HG02571 (cell line): ENCODE measurements at regions not wholly inside any gene's neighbourhood (a gene's known extent, or its start where the extent isn't known, plus 50 kb on each side); places are given as distances from the start of the nearest gene placed in this dataset.
"Not testable (repeated sequence)": the region's sequence is repeated elsewhere in the genome, so short reads cannot be mapped to it uniquely, and the experiment has no call there.

ENCODE experiments used
- ATAC-seq: cut with Tn5 transposase; IDR thresholded peaks from one replicate; pipeline ENCODE4 v1.9.1; 2021; ENCODE audit warnings: mild to moderate bottlenecking, moderate library complexity; ENCODE audit not compliant: unreplicated experiment

DNA sequence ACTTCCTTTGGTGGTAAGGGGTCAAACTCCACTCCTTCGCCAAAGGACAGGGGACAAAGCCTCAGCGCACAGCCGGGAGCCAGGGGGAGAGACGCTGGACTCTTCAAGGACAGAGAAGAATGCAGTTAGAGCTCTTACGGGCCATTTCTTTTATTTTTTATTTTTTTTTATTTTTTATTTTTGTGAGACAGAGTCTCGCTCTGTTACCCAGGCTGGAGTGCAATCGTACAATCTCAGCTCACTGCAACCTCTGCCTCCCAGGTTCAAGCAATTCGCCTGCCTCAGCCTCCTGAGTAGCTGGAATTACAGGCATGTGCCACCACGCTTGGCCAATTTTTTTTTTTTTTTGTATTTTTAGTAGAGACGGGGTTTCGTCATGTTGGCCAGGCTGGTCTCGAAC is 93.2 kb upstream of the RPH3AL start, which contains the start of gene RFLNB:
Gene RFLNB (minus strand): TSS at position 101 of the 400 bp plus-strand sequence.
- ATAC-seq: not testable (repeated sequence)

DNA sequence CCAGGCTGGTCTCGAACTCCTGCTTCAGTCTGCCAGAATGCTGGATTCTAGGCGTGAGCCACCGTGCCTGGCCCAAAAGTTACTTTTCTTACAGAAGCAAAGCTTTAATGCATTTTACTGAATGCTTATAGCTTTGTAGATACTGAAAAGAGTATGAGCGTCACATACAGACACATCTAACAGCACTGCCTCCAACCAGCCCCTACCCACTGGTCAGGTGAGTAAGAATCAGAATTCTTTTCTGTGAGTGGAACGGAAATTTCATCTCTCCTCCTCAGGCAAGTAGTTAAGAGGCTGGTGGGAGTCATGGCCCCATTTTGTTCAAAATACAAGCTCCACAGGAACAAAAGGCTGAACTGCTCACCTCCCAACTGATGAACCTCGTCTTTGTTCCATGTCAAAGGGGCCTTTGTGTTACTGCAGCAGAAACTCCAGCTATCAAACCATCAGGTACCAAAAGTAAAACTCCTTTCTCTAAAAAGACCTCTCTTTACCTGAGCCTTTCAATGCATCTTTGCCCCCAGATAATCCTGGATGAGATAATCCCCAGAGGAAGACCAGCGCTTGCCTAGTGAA is 92.4 kb upstream of the RPH3AL start:
- ATAC-seq: no peak

DNA sequence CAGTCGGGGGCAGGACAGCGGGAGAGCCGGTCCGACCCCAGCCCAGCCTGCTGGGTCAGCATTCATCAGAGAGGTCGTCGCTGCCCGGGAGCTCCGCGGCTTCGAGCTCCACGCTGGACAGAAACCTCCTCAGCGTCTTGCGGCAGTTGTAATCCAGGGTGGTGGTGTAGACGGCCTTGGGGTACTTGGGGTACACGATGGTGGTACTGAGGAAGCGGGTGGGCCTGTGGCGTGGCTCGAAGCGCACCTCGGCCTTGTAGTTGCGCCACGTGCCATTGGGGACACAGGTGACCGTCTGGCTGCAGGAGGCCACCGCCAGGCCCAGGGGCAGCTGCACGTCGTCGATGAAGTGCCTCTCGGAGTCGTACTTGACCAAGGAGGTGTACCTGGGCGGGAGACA is 90.5 kb upstream of the RPH3AL start:
- ATAC-seq: no peak

DNA sequence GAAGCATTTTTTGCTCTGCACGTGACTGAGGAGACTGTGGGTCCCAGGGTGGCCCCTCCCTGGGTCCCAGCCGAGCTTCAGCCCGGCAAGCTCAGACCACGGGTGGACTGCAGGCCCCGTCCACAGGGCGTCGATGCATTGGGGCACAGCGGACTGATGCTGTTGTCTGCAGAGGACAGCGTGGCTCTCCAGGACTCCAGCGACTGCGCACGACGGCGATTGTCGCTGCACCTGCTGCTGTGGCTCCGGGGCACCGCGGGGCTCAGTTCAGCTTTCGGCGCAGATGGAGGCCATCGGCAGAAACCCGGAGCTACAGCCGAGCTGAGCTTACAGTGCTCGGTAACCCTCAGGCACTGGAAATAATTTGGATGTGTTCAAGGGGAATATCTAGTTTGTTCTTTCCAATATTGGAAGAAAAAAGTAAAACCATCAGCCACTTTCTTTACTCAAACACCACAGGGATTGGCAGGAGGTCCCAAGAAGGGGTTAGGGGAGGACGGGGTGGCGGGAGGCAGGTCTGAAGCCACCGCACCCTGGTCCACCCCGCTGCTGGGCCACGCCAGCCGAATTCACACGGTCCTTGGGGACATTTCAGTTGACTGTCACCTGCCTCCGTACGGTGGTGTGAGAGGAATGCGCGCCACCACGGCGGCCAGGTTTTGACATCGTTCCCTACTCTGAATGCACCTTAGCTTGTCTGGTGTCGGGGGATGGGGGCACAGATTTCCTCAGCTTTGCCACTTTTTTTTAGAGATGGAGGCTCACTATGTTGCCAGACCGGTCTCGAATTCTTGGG is 88.7 kb upstream of the RPH3AL start:
- ATAC-seq: no peak

DNA sequence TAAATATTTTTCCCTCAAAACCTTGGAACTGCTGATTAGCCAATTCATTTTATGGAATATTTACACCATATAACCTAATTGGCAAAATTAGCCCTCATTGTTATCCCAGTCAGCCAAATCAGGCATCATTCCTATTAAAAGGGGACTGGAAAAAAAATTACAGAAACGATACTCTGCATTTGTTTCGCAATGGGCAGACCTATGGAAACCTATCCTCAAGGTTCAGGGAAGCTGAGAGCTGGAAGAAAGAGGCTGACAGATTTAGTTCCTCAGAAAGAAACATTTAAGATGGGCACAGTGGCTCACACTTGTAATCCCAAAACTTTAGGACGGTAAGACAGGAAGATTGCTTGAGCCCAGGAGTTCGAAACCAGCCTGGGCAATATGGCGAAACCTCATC is 85.6 kb upstream of the RPH3AL start:
- ATAC-seq: no peak

DNA sequence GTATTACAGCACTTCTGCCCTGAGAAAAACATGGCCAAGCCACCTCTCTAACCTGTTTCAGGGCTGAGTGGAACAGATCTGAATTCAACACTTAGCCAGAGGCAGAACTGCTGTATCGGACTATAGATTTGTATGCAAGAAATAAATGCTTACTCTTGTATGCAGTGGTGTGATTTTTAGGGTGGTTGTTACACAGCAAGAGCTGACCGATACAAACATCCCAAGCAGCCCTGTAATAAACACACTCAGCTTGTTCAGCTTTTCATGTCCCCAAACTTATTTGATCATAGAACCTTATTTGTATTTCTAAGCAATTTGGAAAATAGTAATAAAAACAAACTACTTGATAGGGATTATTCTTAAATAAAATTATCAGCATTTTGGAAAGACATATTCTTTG is 84.9 kb upstream of the RPH3AL start:
- ATAC-seq: no peak

DNA sequence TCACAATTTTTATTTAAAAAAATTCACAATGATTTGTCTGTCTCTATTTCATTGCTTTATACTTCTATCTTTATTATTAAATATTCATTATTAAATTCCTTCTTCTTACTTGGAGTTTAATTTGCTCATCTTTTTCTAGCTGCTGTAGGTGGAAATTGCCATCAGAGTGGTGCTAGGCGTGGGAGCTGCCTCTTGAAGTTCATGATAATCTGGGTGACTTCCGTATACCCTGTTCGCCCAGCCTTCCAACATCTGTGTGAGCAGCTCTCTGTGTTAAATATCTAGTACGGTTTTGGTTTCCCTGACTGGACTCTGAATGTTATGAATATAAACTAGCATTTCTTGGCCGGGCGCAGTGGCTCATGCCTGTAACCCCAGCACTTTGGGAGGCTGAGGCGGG is 84.0 kb upstream of the RPH3AL start:
- no peak for ATAC-seq

DNA sequence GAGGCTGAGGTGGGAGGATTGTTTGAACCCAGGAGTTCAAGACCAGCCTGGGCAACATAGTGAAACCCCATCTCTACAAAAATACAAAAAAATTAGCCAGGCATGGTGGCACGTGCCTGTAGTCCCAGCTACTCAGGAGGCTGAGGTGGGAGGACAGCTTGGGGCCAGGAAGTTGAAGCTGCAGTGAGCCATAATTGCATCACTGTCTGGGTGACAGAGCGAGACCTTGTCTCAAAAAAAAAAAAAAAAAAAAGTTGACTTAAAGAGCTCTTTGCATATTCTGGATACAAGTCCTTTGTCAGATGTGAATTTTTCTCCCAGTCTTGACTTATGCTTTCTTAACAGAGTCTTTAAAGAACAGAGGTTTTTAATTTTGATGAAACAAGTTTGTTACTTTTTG is 79.9 kb upstream of the RPH3AL start:
- not testable (repeated sequence) for ATAC-seq

DNA sequence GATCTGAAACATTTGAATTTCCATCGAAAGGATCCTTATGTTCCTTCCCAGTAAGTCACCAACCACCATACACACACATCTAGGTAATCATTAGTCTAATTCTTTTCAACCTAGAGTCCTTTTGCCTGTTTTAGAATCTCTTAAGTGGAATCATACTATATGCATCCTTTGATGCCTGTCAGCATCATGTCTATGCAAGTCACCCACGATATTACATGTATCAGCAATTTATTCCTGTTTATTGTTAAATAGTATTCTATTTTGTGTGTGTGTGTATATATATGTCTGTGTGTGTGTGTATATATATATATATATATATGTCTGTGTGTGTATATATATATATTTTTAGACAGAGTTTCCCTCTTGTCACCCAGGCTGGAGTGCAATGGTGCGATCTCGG is 78.9 kb upstream of the RPH3AL start:
- no peak for ATAC-seq

DNA sequence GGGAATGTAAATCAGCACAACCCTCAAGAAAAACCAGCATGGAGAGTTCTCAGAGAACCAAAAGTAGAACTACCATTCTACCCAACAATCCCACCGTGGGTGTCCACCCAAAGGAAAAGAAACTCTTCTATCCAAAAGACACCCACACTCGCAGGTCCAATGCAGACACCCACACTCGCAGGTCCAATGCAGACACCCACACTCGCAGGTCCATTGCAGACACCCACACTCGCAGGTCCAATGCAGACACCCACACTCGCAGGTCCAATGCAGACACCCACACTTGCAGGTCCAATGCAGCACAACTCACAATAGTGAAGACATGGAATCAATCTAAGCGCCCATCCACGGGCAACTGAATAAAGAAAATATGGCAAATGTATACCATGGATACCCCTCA is 77.0 kb upstream of the RPH3AL start:
- no peak for ATAC-seq

DNA sequence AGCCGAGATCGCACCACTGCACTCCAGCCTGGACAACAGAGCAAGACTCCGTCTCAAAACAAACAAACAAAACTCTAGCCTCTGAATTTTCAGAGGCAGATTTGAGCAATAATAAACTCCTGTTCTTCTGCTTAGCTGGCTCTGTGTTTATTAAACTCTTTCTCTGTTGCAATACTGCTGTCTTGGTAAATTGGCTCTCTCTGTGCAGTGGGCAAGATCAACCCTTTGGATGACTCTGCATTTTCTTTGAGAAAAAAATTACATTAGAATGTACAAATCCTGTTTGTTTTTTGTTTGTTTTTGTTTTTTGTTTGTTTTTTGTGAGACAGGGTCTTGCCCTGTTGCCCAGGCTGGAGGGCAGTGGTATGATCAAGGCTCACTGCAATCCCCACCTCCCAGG is 75.8 kb upstream of the RPH3AL start:
- ATAC-seq: no peak

DNA sequence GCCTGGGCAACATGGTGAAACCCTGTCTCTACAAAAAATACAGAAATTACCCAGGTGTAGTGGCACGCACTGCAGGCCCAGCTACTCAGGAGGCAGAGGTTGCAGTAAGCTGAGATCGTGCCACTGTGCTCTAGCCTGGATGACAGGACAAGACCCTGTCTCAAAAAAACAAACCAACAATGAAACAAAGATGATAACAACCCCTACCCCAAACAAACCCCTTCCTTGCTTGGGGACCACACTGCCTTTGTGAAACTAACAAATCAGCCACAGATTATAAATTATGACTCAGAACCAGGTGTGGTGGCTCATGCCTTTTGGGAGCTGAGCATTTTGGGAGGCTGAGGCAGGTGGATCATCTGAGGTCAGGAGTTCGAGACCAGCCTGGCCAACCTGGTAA is 75.3 kb upstream of the RPH3AL start:
- ATAC-seq: no peak

DNA sequence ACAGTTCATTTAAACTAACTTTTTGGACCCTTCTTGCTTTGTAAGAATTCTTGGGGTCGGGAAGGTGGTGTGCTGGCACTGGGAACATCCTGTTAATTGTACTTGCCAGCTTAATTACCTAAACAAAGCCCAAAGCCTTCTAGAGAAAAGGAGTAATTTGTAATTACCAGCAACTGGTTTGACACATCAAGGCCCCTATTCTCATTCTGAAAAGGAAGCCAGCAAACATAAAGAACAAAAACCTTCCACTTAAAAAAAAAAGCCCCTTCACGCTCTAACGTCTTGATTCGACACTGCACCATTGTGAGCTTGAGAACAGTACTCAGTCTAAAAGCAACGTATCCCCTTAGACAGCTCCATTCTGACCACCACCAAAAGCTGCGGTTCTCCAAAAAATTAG is 74.7 kb upstream of the RPH3AL start:
- ATAC-seq: no peak

DNA sequence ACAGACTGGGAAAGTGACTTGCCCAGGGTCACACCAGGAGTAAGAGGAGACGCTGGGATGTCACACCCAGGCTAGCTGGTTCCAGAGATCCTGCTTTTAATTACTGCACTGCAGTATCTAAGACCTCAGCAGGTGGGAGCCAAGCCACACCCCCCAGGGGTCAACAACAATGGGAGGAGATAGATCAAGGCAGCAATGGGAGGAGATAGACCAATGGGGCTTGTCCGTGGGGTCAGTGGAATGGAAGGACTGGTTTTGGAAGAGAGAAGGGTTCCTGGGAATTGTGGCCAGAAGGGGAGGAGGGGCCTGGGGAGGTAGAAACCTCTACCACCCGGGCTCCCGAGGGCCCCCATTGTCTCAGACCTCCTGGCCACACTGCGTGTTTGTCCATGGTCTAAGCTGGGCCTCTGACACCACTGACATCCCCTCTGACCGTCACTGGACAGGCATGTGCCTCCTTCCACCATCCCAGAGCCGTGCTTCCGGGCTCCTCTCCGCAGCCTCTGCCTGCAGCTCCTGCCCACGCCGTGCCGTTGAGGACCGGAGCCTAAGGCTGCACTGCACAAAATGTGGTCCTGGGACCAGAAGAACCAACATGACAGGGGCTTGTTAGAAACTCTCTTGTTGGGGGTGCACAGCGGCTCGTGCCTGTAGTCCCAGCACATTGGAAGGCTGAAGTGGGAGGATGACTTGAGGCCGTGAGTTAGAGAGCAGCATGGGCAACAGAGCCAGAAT is 69.8 kb upstream of the RPH3AL start:
- ATAC-seq: no peak

DNA sequence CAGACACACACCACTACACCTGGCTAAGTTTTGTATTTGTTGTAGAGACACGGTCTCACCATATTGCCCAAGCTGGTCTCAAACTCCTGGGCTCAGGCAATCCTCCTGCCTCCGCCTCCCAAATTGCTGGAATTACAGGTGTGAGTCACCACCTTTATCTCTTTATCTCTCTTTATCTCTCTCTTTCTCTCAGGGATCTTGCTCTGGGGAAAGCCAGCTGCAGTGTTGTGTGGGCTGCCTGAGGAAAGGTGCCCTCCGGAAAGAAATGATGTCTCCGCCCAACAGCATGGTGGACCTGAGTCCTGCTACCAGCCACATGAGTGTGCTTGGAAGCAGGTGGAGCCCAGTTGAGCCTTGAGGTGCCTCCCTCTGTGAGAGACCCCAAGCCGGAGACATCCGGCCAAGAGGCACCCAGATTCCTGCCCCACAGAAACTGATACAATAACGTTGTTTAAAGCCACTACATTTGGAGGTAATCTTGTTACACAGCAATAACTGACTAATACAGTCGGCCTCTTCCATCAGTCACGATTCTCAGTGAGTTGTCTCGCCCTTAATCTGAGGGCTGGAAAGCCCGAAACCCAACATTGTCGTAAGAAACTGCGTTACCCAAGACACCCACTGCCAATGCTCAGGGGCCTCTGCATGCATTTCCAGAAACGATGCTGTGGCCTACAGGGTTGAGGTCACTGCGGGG is 68.0 kb upstream of the RPH3AL start:
- ATAC-seq: no peak

DNA sequence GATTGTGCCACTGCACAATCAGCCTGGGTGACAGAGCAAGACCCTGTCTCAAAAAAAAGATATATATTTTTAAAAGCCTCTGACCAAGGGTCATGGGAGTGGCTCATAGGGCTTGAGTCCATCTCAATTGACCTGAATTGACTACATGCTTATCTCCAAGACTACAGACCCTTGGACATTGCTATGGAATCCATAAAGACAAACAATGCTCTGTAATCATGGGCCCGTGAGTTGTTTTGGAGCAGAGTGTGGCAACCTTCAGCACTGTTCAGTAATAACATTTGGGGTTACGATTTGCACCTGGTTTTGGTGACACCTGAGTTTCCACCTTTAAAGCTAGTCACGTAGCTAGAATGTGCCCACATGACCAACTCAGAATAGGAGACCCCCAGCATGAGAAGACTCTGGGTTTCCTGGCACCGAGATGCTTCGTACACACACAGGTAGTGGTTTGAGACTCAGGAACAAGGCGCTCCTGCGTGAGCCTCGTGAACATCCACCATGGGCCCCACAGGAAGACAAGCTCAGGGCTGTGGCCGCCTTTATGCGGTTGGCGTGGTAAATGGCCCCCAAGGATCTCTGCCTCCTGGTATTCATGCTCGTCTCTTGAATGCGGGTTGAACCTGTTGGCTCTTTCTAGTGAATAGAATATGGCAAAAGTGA is 66.6 kb upstream of the RPH3AL start:
- ATAC-seq: no peak

DNA sequence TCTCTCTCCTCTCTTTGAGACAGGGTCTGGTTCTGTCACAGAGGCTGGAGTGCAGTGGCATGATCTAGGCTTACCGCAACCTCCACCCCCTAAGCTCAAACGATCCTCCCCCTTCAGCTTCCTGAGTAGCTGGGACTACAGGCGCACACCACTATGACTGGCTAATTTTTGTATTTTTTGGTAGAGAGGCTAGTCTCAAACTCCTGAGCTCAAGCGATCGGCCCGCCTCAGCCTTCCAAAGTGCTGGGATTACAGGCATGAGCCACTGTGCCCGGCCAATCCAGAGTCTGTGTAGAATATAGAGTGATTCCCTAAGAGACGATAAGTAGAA is 65.8 kb upstream of the RPH3AL start:
- no peak for ATAC-seq

DNA sequence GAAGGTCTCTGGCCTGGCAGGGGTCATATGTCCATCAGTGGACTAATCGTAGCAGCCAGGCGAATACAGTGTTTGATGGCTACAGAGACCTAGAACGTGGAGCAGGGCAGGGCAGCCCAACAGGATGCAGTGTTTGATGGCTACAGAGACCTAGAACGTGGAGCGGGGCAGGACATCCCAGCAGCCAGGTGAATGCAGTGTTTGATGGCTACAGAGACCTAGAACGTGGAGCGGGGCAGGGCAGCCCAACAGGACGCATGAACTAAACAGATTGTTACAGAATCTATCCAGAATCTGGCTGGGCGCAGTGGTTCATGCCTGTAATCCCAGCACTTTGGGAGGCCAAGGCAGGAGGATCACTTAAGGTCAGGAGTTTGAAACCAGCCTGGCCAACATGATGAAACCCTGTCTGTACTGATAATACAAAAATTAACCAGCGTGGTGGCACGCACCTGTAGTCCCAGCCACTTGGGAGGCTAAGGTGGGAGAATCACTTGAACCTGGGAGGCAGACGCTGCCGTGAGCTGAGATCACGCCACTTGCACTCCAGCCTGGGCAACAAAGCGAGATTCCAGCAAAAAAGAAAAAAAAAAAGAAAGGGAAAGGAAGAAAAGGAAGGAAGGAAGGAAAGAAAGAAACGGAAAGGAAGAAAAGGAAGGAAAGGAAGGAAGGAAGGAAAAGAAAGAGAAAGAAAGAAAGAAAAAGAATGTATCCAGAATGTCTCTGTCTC is 65.2 kb upstream of the RPH3AL start:
- ATAC-seq: no peak

DNA sequence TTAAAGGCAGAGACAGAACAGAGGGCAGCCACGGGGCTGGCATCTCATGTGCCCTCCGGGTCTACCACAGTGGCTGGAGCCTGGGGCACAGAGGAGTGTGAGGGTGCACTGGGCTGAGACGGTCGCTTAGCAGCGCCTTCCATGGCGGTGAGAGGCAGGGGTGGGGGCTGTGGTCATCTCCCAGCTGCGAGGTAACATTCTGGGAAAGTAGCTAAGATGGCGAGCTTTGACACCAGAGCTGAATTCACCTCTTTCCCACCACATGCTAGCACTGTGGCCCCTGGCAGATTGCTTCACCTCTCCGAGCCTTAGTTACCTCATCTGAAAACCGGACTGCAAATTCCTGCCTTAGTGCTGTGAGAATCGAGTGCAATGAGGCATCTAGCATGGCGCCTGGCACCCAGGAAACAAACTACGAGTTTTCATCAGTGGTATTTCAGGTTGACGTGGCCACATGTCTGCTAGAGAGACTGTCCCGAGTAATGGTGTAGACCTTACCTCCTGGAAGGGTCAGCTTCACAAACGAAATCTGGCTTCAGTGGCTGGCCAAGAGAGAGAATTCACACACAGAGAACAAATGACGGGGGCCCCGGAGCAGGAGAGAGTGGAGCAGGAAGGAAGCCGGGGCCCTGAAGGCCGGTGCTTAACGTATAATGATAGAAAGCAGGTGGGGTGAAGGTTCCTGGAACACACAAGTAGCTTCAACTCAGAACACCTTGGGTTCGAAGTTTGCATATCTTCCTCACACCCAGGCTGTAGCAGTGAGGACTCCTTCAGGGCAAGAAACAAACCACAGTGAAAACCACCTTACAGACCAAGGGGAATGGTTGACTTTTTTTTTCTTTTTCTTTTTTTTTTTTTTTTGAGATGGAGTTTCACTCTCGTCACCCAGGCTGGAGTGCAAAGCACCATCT is 63.9 kb upstream of the RPH3AL start:
- ATAC-seq: no peak
